HG03196 (cell line): ENCODE measurements at regions not wholly inside any gene's neighbourhood (a gene's known extent, or its start where the extent isn't known, plus 50 kb on each side); places are given as distances from the start of the nearest gene placed in this dataset.
"Not testable (repeated sequence)": the region's sequence is repeated elsewhere in the genome, so short reads cannot be mapped to it uniquely, and the experiment has no call there.

Source experiments
- ATAC-seq: cut with Tn5 transposase; IDR thresholded peaks from one replicate; pipeline ENCODE4 v1.9.1; 2021; ENCODE audit not compliant: unreplicated experiment

DNA sequence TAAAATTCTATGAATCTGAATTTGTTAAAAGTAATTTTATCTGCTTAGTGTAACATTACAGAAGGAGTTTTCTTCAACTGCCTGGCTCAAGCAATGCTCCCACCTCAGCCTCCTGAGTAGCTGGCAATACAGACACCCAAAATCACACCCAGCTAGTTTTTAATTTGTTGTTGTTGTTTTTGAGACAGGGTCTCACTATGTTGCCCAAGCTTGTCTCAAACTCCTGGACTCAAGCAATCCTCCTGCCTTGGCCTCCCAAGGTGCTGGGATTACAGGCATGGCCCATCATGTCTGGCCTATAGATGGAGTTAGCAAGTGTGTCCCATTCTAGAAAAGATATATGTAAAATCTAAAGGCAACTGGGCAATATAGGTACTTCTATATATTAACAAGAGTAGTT is 1580.4 kb upstream of the PRR20A start:
- no peak for ATAC-seq

DNA sequence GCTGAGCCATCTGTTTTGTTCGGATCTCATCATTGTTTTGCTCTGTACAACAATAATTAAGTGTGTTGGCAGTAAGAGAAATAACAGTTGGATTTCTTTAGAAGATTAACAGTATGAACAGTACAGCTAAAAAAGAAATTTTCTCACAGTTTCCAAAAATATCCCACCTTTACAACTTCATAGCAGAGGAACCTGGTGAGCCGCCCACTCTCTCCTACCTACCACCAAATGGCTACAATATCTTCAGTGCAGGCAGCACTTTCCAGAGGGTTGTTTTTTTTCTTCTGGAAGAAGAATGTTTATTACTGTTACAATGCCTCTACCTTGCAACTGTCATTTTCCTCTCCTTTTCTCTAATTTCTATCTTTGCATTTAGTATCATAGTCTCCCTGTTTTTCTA is 1577.5 kb upstream of the PRR20A start:
- ATAC-seq = no peak

GRCh38 chr13:55566334-55566733 is 1574.4 kb upstream of the PRR20A start:
- ATAC-seq = no peak

- no peak for ATAC-seq
Measured at GRCh38 chr13:55566779-55567178, 1573.9 kb upstream of the PRR20A start.

DNA sequence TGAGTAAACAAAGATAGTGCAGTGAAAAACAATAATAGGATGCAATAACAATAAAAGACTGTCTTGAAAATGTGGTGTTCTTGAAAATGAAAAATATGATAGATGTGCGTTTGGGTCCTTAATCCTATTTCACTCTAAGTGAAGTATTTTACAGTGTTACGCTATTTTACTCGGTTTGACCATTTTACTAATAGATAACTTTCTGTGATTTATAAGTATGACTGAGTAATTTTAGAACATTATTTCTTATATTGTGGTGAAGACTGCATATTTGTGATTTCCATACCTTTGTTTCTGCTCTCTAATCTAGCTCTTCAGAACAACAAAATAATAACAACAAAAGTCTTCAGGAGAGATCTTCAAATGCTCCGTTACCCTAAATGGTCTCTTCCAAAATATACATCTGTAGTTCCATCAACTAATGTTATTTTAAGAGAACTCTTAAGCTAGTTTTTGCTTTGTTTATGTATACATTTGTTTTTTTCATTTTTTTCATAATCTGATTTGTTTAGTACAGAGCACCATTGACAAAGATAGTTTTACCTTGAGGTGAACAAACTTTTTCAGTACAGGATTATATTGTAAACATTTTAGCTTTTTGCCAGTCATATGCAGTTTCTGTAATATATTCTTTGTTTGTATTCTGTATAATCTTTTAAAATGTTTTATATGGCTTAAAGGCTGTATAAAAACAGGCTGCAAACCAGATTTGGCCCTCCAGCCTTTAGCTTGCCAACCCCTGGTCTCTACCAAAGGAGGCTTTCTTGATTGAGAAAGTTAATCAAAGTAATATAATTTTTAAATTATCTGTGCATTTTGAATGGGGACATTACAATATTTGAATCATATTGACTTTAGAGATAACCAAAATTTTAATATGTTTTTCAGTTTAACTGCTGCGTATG is 1572.7 kb upstream of the PRR20A start:
- no peak for ATAC-seq

GRCh38 chr13:55569082-55569481 is 1571.6 kb upstream of the PRR20A start:
- no peak for ATAC-seq

GRCh38 chr13:55569514-55569913 is 1571.2 kb upstream of the PRR20A start:
- ATAC-seq = no peak

GRCh38 chr13:55570371-55570770 is 1570.3 kb upstream of the PRR20A start:
- no peak for ATAC-seq

DNA sequence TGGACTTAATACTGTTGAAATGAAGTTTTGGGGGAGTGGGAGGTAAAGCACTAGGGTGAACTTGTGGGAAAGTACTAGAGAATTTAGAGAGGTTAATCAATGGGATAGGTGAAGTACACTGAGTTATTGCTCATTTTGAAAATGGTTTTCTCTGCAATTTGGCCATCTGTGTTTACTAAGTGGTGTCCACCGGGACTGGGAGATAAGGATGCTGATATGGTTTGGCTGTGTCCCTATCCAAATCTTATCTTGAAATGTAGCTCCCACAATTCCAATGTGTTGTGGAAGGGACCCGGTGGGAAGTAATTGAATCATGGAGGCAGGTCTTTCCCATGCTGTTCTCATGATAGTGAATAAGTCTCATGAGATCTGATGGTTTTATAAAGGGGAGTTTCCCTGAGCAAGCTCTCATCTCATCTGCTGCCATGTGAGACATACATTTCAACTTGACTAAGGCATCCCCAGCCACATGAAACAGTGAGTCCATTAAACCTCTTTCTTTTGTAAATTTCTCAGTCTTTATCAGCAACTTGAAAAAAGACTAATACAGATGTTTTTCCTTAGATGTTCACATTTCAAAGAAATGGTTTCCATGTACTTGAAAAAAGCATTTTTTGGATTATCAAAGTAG is 1569.4 kb upstream of the PRR20A start:
- ATAC-seq = no peak

DNA sequence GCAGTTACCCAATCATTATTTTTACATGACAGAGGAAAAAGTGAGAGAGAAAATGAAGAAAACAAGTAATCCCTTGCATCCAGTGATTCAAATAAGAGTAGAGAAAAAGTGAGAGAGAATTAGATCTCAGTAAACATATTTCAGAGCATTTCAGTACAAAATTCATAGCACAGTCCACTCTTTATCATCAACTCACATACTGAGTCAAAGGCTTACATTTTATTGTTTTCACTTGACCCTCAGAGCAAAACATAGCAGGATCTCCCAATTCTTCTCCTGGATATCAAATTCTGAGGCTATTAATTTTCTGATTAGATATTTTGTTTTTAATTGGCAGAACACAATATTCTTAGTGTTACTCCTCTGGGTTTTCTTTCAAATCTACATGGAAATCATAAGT is 1568.3 kb upstream of the PRR20A start:
- no peak for ATAC-seq

DNA sequence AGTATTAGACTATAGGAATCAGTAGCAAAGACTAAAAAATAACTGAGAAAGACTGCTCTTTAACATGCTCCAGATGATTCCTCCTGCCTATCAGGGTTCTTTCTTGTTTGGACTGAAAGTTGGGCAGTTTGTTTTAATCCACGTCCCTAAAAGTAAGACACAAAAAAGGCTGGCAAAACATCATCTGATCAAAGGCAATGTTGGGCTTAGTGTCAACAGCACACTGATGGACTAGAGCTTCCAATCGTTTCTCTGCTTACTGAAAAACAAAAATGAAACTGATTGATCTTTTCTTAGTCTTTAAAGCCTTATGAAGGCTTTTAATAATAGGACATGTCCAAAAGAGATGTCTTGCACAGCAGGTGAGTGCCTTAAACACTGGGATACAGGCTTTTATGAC is 1567.9 kb upstream of the PRR20A start:
- no peak for ATAC-seq

DNA sequence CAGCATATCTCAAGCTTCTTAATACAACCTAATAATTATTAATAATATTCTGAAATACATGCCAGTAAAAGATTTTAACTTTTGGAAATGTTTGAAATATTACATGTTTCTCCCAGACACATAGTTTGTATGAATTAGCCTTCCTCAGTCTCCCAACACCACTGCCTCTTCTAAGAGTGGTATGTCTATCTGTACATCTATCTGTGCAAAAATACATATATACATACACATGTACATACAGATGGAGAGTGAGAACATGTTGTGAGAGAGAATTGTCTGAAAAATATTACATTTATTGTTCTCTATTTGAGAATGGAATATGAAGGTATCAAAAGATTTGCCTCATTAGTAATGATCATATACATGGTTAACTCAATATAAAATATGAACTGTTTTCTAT is 1567.2 kb upstream of the PRR20A start:
- ATAC-seq = no peak

GRCh38 chr13:55576389-55576788 is 1564.3 kb upstream of the PRR20A start:
- no peak for ATAC-seq

DNA sequence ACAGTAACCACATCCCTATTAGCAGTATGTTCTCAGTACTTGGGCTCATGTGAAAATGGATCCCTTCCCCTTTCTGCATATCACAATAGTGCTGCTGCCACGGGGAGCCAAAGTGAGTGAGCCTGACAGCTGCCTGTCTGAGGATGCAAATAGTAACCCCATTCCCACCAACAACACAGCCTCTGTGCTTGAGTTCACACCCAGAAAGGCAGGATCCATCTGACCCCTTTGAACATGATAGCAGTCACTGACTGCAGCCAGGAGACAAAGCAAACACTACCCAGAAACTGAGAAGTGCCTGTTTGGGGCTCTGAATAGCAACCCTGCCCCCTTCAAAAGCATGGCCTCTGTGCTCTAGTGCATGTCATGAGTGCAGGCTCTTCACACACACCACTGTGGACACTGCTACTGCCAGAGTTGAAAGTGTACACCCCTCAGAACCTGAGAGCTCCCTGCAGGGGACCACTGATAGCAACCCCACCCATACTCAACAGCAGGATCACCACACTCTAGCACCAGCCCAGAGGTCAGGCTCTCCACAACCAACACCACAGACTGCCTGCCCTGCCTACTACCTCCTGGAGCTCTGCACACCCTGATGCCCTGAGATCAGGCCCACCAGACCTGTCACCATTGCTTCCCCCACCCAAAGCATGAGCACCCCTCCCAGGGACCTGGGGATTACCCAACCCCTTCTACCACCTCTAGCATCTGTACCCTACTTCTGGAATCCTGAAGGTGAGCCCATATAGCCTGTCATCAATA is 1563.5 kb upstream of the PRR20A start:
- ATAC-seq = no peak

- no peak for ATAC-seq
Measured at GRCh38 chr13:55577847-55578210, 1562.9 kb upstream of the PRR20A start.

GRCh38 chr13:55582294-55582693 is 1558.4 kb upstream of the PRR20A start:
- ATAC-seq = not testable (repeated sequence)

DNA sequence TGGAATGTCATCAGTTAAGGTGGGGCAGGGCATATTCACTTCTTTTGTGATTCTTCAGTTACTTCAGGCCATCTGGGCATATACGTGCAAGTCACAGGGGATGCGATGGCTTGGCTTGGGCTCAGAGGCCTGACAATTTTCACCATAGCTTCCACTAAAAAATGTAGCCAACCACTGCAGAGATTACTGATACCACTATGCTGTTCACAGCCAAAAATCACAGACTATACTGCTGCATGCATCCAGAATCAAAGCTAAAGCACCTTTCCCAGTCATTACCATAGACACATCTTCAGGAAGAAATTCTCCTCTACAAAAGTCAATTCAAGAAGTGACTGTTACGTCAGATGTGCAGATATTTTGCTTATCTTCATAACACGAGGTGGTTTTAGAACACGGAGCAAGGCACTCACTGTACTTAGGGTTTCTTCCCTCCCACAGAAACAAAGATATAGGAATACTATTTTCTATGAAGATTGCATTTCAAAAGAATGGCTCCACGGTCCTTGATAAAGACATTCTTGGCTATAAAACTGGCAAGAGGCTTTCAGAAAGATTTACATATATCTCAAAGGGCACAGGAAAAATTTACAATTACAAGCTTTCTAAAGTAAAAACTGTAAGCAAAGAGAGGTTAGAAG is 1556.6 kb upstream of the PRR20A start:
- no peak for ATAC-seq

DNA sequence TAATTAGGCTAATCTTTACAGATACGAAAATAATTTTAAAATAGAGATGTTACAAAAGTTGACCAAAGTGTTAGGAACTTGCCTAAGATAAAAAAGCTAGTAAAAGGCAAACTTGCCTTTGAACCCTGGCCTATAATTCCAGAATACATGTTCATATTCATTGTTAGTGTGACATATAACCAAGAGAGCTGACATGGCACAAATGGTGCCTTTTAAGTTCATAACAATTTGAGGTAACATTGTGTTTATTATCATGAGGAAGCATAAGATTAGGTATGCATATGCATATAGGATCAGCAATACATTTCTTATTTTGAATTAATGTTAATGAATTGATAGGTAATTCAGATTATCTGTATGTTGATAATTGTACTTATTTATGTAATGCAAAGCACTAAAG is 1537.9 kb upstream of the PRR20A start:
- no peak for ATAC-seq

DNA sequence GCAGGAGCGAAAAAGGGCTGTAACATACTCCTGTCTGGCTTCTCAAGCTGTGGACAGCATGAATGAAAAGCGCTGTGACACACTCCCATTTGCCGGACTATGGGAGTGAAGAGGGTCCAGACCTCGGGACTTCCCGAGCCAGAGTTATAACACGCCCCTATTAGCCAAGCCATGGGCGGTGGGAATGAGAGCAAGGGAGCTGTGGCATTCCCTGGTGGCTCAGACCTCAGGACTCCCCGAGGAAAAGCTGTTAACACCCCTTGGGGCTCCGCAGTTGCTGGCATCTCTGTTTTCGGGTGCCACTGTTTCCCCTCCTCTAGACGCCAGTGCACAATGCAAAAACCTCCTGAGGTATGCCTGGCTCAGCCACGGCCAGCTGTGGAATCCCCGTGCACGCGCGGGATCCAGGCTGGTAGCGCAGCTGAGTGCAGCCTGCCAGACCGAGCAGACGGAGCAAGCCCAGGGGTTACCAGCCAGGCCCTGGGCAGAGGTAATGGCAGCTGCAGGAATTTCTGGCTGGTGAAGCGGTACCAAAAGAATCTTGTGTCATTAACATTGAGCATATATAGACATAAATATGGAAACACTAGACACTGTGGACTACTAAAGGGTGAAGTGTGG is 1534.6 kb upstream of the PRR20A start:
- no peak for ATAC-seq

DNA sequence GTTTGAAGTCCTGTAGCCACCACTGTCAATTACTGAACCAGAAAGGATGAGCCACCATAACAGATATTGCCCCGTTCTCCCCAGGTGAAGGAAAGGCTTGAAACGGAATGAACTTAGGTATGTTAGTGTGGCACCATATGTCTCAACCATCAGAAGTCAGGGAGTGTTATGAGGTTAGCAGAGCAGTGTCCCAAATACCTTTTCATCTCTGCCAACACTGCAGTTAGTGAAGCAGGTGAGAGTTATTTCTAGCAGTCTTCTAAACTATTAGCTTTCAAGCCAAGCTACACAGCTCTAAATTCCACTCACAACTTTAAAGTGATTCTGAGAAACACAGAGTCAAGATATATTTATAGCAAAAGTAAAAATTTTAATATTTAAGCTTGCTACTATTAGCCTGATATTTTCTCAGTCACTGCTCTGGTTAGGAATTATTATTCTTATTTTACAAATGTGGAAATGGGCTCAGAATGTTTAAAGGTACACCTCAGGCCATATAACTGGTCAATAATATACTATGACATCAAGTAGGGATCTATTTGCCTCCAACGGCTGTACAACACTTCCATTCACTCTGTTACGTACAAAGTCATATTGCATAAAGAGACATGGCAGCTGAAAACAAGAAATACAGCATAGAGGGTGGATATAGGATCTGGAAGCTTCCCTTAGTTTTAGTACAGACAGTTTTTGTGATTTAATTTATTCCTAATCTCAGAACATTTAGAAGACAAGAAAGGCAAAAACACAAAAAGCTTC is 1527.1 kb upstream of the PRR20A start:
- ATAC-seq = no peak
